PC-3 (cell line): ENCODE measurements at regions not wholly inside any gene's neighbourhood (a gene's known extent, or its start where the extent isn't known, plus 50 kb on each side); places are given as distances from the start of the nearest gene placed in this dataset.

Experiments
- ATAC-seq: fragments of 200-7000 bp; cut with Tn5 transposase; 2 replicates; pipeline ENCODE4 v1.9.1; 2020; ENCODE audit warnings: mild to moderate bottlenecking, moderate library complexity
- BruUV-seq: library from RNA; stranded (reverse); fragments of 400-500 nt; replicated peaks from 2 replicates; lab custom pipeline; 2021; lab: Mats Ljungman, UMichigan
- CTCF ChIA-PET: fragments of 300-600 bp; sonication (Branson Sonifier 250); formaldehyde crosslinking; loops from one replicate; lab custom pipeline; 2022; ENCODE audit warnings: antibody characterized with exemption; lab: Charles Lee
- POLR2A ChIA-PET: fragments of 300-600 bp; sonication (Branson Sonifier 250); formaldehyde crosslinking; loops from one replicate; lab custom pipeline; 2022; ENCODE audit warnings: antibody characterized with exemption; ENCODE audit not compliant: unreplicated experiment; lab: Charles Lee
- DNase-seq: peaks from one replicate; pipeline ENCODE4 v3.0.0-alpha.2; 2015
- H2AFZ ChIP-seq: fragments of 300-600 bp; sonication (generic); 2 replicates; pipeline ENCODE4 v1.6.0; 2016; ENCODE audit warnings: antibody characterized with exemption, low read length
- H3F3A ChIP-seq: fragments of 300-600 bp; sonication (generic); one replicate; pipeline ENCODE4 v1.6.0; 2017; ENCODE audit warnings: antibody characterized with exemption, low read length, control low read depth, mild to moderate bottlenecking; ENCODE audit not compliant: unreplicated experiment
- H3K27ac ChIP-seq: fragments of 300-600 bp; sonication (generic); 2 replicates; pipeline ENCODE4 v1.5.1; 2016; ENCODE audit warnings: mild to moderate bottlenecking, low read length
- H3K27me3 ChIP-seq: fragments of 300-600 bp; sonication (generic); 2 replicates; pipeline ENCODE4 v1.6.1; 2016; ENCODE audit warnings: low read length, mixed read lengths
- H3K36me3 ChIP-seq: fragments of 300-600 bp; sonication (generic); 2 replicates; pipeline ENCODE4 v1.6.1; 2016; ENCODE audit warnings: low read depth, mixed run types, low read length, mixed read lengths
- H3K4me1 ChIP-seq: fragments of 300-600 bp; sonication (generic); 2 replicates; pipeline ENCODE4 v1.5.1; 2016; ENCODE audit warnings: low read length; ENCODE audit not compliant: insufficient read depth
- H3K4me2 ChIP-seq: fragments of 300-600 bp; sonication (generic); 2 replicates; pipeline ENCODE4 v1.6.0; 2016; ENCODE audit warnings: low read length
- H3K4me3 ChIP-seq: fragments of 300-600 bp; sonication (generic); 2 replicates; pipeline ENCODE4 v1.5.1; 2016; ENCODE audit warnings: mild to moderate bottlenecking, low read length, mixed read lengths
- H3K79me2 ChIP-seq: fragments of 300-600 bp; sonication (generic); 2 replicates; pipeline ENCODE4 v1.6.1; 2017; ENCODE audit warnings: low read length, mixed read lengths
- H3K9ac ChIP-seq: fragments of 300-600 bp; sonication (generic); 2 replicates; pipeline ENCODE4 v1.6.0; 2016; ENCODE audit warnings: mild to moderate bottlenecking, low read length
- H3K9me2 ChIP-seq: fragments of 300-600 bp; sonication (generic); replicated peaks from 2 replicates; pipeline ENCODE4 v1.6.1; 2016; ENCODE audit warnings: mixed run types, low read length, mixed read lengths
- H3K9me3 ChIP-seq: fragments of 300-600 bp; sonication (generic); 2 replicates; pipeline ENCODE4 v1.6.1; 2016; ENCODE audit warnings: low read length, mixed read lengths
- H4K20me1 ChIP-seq: fragments of 300-600 bp; sonication (generic); 2 replicates; pipeline ENCODE4 v1.6.1; 2016; ENCODE audit warnings: low read length, mixed read lengths
- CTCF ChIP-seq: fragments of 300-600 bp; sonication (generic); conservative IDR thresholded peaks from 2 replicates; pipeline ENCODE4 v1.5.1; 2017; ENCODE audit warnings: antibody characterized with exemption, low read depth, mild to moderate bottlenecking, low read length
- EZH2 ChIP-seq: fragments of 300-600 bp; sonication (generic); IDR thresholded peaks from one replicate; pipeline ENCODE4 v1.6.1; 2017; ENCODE audit warnings: antibody characterized with exemption, mild to moderate bottlenecking, low read length; ENCODE audit not compliant: unreplicated experiment
- EZH2phosphoT487 ChIP-seq: fragments of 300-600 bp; sonication (generic); IDR thresholded peaks from 2 replicates; pipeline ENCODE4 v1.6.1; 2018; ENCODE audit warnings: mild to moderate bottlenecking, antibody characterized with exemption, low read length, borderline replicate concordance
- intact Hi-C: fragments of 100-400 bp; cut with micrococcal nuclease; formaldehyde crosslinking; loops from 2 replicates; pipeline ENCODE4 v1.9.0; 2023

GRCh38 chr6:164109770-164110140 is 695.2 kb downstream of the QKI start:
- BruUV-seq: no TSS peak
- peak overlapping the region; percentile 53; the same call in 1 of the 2 replicates for H2AFZ ChIP-seq
- no peak for TF ChIP-seq EZH2phosphoT487
- no peak for TF ChIP-seq EZH2
- TF ChIP-seq CTCF: peak; percentile 49
- no peak overlapping the region for H3K9ac ChIP-seq
- no peaks in the 10 kb centered on the region for H4K20me1 ChIP-seq
- H3K4me1 ChIP-seq: peaks cover 13% of the 10 kb centered on the region
- no peak for ATAC-seq
- H3K4me3 ChIP-seq: peak overlapping the region; percentile 33
- H3K4me2 ChIP-seq: peak overlapping the region; percentile 76
- POLR2A ChIA-PET: no interaction called here
- H3K79me2 ChIP-seq: no peaks in the 10 kb centered on the region
- CTCF ChIA-PET: no interaction called here
- 0 out of 2 replicates have a peak overlapping the region, but pooled peaks have one; percentile 26 for H3K27ac ChIP-seq
- no peaks in the 10 kb centered on the region for H3K27me3 ChIP-seq
- H3F3A ChIP-seq: no peaks in the 10 kb centered on the region
- DNase-seq: no peak
- no peaks in the 10 kb centered on the region for H3K9me3 ChIP-seq
- intact Hi-C loops: no loop called here
- no peaks in the 10 kb centered on the region for H3K36me3 ChIP-seq
- H3K9me2 ChIP-seq: no peaks in the 10 kb centered on the region

DNA sequence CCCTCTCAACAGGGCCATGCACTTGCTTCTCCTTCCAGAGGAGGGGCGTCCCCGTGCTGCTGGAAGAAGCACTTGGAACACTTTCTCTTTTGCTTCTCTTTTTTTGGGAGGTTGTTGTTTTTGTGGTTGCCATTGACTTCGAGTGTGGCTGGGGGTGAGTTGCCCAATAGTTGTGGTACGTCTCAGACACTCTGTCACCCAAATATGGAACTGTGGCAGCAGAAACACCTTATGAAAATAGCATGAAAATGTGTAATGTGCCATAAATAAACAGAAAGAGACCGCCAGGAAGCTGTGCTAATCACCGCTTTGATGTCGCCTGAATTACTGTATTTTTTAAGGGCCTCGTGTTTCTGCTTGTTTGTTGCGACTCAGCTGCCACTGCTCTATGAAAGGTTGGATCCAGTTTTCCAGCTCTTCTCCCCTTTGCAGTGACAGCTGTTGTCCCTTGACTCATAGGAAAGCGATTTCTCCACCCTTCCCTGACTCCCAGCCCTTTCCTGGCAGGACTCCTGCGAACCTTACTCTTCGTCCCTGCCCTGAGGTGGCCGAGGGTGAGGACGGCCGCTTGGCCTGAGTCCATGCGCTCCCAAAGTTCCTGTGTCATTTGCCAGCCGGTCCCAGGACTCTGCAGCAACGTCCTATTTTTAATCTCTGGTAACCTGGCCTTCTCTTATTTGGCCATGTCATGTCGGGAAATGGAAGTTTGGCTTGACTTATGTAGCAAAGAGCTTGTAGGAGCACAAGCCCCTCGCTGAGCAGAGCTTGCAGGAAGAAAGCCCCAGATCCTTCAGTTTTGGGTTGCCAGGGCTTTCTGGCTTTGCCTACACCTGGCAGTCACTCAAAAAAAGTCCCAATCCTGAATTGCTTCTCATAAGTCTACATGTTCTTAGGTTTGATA is 694.6 kb downstream of the QKI start:
- Histone ChIP-seq H3K9me2 (no peaks in the 10 kb centered on the region), H2AFZ (peak overlapping the region; percentile 53; the same call in 1 of the 2 replicates), H3F3A (no peaks in the 10 kb centered on the region), H3K79me2 (no peaks in the 10 kb centered on the region), H3K4me1 (peaks cover 13% of the 10 kb centered on the region), H3K9ac (no peak overlapping the region), H4K20me1 (no peaks in the 10 kb centered on the region), H3K4me3 (peak overlapping the region; percentile 33), H3K4me2 (peak overlapping the region; percentile 76), H3K36me3 (no peaks in the 10 kb centered on the region), H3K9me3 (no peaks in the 10 kb centered on the region), H3K27ac (0 out of 2 replicates have a peak overlapping the region, but pooled peaks have one; percentile 26), H3K27me3 (no peaks in the 10 kb centered on the region)
- ATAC-seq (peak; percentile 40), DNase-seq (peak; percentile 78)
- POLR2A ChIA-PET: no interaction called here
- CTCF ChIA-PET: no interaction called here
- TF ChIP-seq EZH2 (no peak), CTCF (no peak), EZH2phosphoT487 (no peak)
- BruUV-seq: no TSS peak
- intact Hi-C loops: no loop called here

GRCh38 chr6:164108092-164108491 is 693.6 kb downstream of the QKI start:
- POLR2A ChIA-PET: no interaction called here
- no TSS peak for BruUV-seq

More at GRCh38 chr6:164108092-164108491, 693.6 kb downstream of the QKI start:
- H3K9me3 ChIP-seq: no peaks in the 10 kb centered on the region
- no peak overlapping the region for H3K4me2 ChIP-seq
- no peak for TF ChIP-seq EZH2phosphoT487
- TF ChIP-seq CTCF: no peak
- TF ChIP-seq EZH2: no peak
- peaks cover 13% of the 10 kb centered on the region for H3K4me1 ChIP-seq
- H2AFZ ChIP-seq: no peak overlapping the region
- ATAC-seq: no peak
- intact Hi-C loops: no loop called here
- DNase-seq: no peak
- no peaks in the 10 kb centered on the region for H3K9me2 ChIP-seq
- CTCF ChIA-PET: no interaction called here
- H3K27me3 ChIP-seq: no peaks in the 10 kb centered on the region
- H3F3A ChIP-seq: no peaks in the 10 kb centered on the region
- no peaks in the 10 kb centered on the region for H4K20me1 ChIP-seq
- H3K27ac ChIP-seq: no peak overlapping the region
- no peak overlapping the region for H3K4me3 ChIP-seq
- H3K9ac ChIP-seq: no peak overlapping the region
- H3K79me2 ChIP-seq: no peaks in the 10 kb centered on the region
- H3K36me3 ChIP-seq: no peaks in the 10 kb centered on the region
